ENCODE measurements at regions not wholly inside any gene's neighbourhood (a gene's known extent, or its start where the extent isn't known, plus 50 kb on each side); places are given as distances from the start of the nearest gene placed in this dataset.

DNA sequence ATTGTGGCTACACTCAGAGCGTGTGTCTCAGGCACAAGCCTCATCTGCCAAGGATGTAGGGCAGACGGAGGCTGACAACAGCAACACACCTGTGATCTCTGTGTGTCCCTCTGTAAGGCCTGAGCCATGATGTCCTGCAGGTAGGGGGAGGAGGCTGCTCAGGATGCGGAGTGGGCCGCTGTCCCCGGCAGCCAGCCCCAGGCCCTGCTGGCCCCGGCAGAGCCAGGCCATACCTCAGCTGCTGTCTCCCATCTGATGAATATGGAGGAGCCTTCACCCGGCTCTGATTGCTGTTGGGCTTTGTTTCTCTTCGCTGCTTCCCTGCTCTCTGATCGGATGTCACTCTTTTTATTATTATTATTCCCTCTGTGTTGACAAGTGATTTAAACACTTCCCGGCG lies 83.6 kb upstream of the NCAM1 start:
- TF ChIP-seq, protein P1, sequence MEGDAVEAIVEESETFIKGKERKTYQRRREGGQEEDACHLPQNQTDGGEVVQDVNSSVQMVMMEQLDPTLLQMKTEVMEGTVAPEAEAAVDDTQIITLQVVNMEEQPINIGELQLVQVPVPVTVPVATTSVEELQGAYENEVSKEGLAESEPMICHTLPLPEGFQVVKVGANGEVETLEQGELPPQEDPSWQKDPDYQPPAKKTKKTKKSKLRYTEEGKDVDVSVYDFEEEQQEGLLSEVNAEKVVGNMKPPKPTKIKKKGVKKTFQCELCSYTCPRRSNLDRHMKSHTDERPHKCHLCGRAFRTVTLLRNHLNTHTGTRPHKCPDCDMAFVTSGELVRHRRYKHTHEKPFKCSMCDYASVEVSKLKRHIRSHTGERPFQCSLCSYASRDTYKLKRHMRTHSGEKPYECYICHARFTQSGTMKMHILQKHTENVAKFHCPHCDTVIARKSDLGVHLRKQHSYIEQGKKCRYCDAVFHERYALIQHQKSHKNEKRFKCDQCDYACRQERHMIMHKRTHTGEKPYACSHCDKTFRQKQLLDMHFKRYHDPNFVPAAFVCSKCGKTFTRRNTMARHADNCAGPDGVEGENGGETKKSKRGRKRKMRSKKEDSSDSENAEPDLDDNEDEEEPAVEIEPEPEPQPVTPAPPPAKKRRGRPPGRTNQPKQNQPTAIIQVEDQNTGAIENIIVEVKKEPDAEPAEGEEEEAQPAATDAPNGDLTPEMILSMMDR (IDR thresholded peaks at IDR 0.05; ENCODE audit: extremely low read depth in 1 of 2, insufficient read depth in 1 of 2, low read depth in 1 of 2, low read length in 2 of 2) = no peak
- no peak for TF ChIP-seq POLR2AphosphoS5 (IDR thresholded peaks at IDR 0.05; ENCODE audit: insufficient read depth, low read depth, low read length)
- no peak for TF ChIP-seq POLR2A (IDR thresholded peaks at IDR 0.05; ENCODE audit: low read depth, low read length)
